HT-29 (cell line): ENCODE measurements at regions not wholly inside any gene's neighbourhood (a gene's known extent, or its start where the extent isn't known, plus 50 kb on each side); places are given as distances from the start of the nearest gene placed in this dataset.

ENCODE experiments used
- DNase-seq: peaks from one replicate; pipeline ENCODE4 v3.0.0-alpha.2; 2015; ENCODE audit warnings: low spot score

GRCh38 chr1:187236199-187236598 is 407.4 kb downstream of the PLA2G4A start:
- DNase-seq: no peak

GRCh38 chr1:187236676-187237075 is 407.9 kb downstream of the PLA2G4A start:
- DNase-seq: no peak

- no peak for DNase-seq
Observed at GRCh38 chr1:187237542-187237941, 408.8 kb downstream of the PLA2G4A start.

- DNase-seq: no peak
Observed at GRCh38 chr1:187241971-187242370, 413.2 kb downstream of the PLA2G4A start.

GRCh38 chr1:187244623-187245022 is 415.9 kb downstream of the PLA2G4A start:
- DNase-seq: peak; percentile 19

- no peak for DNase-seq
Observed at GRCh38 chr1:187245201-187245600, 416.5 kb downstream of the PLA2G4A start.

GRCh38 chr1:187249196-187249595 is 420.4 kb downstream of the PLA2G4A start:
- no peak for DNase-seq

GRCh38 chr1:187252923-187253322 is 424.2 kb downstream of the PLA2G4A start:
- no peak for DNase-seq

GRCh38 chr1:187257476-187257875 is 428.7 kb downstream of the PLA2G4A start:
- no peak for DNase-seq

GRCh38 chr1:187261637-187262036 is 432.9 kb downstream of the PLA2G4A start:
- no peak for DNase-seq

- no peak for DNase-seq
Observed at GRCh38 chr1:187262731-187263130, 434.0 kb downstream of the PLA2G4A start.

GRCh38 chr1:187264995-187265602 is 436.4 kb downstream of the PLA2G4A start:
- peak; percentile 66 for DNase-seq

GRCh38 chr1:187266051-187266450 is 437.3 kb downstream of the PLA2G4A start:
- no peak for DNase-seq

- DNase-seq: no peak
Observed at GRCh38 chr1:187267827-187268226, 439.1 kb downstream of the PLA2G4A start.

GRCh38 chr1:187270256-187270655 is 441.5 kb downstream of the PLA2G4A start:
- no peak for DNase-seq

- no peak for DNase-seq
Observed at GRCh38 chr1:187275346-187275745, 446.6 kb downstream of the PLA2G4A start.

GRCh38 chr1:187275985-187276575 is 447.3 kb downstream of the PLA2G4A start:
- no peak for DNase-seq

- no peak for DNase-seq
Observed at GRCh38 chr1:187276677-187277076, 447.9 kb downstream of the PLA2G4A start.

GRCh38 chr1:187280031-187280430 is 451.3 kb downstream of the PLA2G4A start:
- DNase-seq: no peak

GRCh38 chr1:187281085-187281484 is 452.3 kb downstream of the PLA2G4A start:
- DNase-seq: no peak

GRCh38 chr1:187283984-187284383 is 455.2 kb downstream of the PLA2G4A start:
- no peak for DNase-seq

GRCh38 chr1:187294421-187295201 is 465.9 kb downstream of the PLA2G4A start:
- DNase-seq: no peak

- DNase-seq: no peak
Observed at GRCh38 chr1:187300081-187300480, 471.3 kb downstream of the PLA2G4A start.
